NCI-H1694 treated with DMSO at 0.1 percent for 48 hours (cell line): ENCODE measurements at regions not wholly inside any gene's neighbourhood (a gene's known extent, or its start where the extent isn't known, plus 50 kb on each side); places are given as distances from the start of the nearest gene placed in this dataset.

Experiments
- DNase-seq: peaks from one replicate; lab custom pipeline; 2025; lab: John Stamatoyannopoulos, UW

GRCh38 chr6:169890901-169891300 is 139.5 kb downstream of the ERMARD start:
- DNase-seq: no peak

DNA sequence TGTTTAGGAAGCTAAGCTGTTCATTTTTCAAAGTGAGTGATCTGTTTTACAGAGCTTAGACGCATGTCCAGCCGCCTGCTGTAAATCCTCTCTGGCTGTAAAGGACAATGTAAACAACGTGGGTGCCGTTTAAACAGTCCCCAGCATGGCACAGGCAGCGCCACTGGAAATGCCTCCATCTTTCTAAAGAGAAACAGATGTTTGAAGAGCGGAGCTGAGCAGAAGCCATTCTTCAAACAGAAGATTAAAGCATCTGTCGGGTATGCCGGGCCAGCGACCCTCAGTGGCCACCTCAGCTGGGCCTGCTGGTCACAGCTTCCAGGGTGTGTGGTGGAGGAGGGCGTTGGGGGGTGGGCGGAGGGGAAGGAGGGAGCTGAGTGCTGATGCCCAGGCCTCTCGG is 138.6 kb downstream of the ERMARD start:
- DNase-seq: no peak

GRCh38 chr6:169887529-169888140 is 136.2 kb downstream of the ERMARD start:
- DNase-seq: no peak

DNA sequence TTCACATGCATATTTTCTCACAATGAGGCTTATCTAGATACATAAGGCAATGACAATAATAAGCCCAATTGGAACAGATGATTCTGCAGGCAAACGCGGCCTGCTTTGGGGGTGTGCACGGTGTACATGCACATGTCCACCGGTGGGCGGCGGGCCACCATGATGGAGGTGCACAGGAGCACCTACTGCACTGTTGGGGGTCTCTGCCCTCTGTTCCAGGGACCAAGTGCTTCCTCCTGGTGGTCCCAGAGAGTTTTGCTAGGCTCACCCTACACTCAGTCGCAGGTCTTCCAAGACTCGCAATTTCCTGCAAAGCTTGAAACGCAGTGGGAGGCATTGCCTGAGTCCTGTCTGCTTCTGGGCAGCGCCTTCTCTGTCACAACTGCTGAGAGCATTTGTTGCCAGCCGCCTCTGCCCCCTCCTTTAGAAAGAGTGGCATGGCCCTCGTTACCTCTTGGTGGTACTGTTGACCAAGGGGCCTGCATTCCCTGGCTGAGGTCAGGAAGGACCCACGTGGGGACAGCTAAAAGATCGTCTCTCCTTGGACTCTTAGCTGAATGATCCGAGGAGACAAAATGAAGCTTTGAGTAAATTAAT is 135.3 kb downstream of the ERMARD start:
- DNase-seq: no peak

- no peak for DNase-seq
Measured at GRCh38 chr6:169885831-169886230, 134.4 kb downstream of the ERMARD start.

GRCh38 chr6:169885131-169885530 is 133.7 kb downstream of the ERMARD start:
- no peak for DNase-seq

GRCh38 chr6:169884158-169884557 is 132.7 kb downstream of the ERMARD start:
- no peak for DNase-seq

DNA sequence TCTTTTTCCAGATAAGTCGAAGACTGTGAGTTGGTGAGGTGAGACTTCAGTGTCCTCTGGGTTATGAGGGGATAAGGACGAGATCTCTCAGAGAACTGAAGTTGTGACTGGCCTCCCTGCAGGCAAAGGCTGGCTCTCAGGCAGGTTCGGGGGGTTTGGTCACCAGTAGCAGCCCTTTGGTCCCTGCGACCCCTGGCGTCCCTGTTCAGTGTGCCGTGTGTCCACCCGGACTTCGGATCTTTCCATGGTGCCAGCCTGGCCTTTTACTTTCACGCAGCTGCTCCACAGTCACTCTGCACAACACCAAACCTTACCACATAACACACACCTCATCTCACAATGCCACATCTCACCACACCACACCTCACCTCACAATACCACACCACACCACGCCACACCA is 131.9 kb downstream of the ERMARD start:
- no peak for DNase-seq

- DNase-seq: no peak
Measured at GRCh38 chr6:169881976-169882375, 130.6 kb downstream of the ERMARD start.

GRCh38 chr6:169881398-169881797 is 130.0 kb downstream of the ERMARD start:
- DNase-seq: no peak

DNA sequence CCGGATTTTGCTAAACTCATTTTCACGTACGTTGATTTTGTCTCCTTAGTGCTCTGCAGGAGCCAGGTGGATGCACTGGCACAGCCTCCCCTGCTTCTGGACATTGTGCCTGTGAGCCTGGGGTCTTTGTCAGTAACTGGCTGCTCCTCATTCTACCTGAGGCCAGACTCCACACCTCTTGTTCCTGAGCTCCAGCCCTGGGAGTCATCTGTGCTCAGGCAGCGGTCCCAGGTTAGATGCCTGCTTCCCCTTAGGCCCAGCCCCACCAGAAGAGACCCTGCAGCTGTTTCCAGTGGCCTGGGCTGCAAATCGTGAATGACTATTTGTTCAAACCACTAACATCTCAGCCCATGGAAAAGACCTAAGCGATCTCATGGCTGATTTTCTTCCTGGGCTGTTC is 129.1 kb downstream of the ERMARD start:
- DNase-seq: no peak

- no peak for DNase-seq
Measured at GRCh38 chr6:169869301-169869700, 117.9 kb downstream of the ERMARD start.

GRCh38 chr6:169868458-169868857 is 117.0 kb downstream of the ERMARD start:
- DNase-seq: no peak

DNA sequence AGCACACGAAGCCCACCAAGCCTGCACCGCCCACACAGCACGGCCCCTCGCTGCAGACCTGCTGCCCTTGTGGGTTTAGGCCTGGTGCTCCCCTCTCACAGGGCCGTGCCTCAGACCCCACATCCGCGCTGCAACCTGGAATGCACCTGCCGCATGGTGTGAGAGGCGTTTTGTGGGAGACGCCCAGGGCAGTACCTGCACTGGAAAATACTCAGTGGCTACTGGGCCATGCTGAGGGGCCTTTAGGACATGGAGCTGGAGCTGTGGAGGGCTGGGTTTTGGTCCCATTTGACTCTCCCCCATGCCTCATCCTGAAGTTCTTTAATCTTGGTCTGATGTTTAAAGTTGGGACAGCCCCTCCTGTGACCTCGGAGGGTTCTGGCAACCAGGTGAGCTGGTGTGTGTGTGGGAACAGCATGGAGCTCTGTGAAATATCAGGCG is 116.3 kb downstream of the ERMARD start:
- no peak for DNase-seq

DNA sequence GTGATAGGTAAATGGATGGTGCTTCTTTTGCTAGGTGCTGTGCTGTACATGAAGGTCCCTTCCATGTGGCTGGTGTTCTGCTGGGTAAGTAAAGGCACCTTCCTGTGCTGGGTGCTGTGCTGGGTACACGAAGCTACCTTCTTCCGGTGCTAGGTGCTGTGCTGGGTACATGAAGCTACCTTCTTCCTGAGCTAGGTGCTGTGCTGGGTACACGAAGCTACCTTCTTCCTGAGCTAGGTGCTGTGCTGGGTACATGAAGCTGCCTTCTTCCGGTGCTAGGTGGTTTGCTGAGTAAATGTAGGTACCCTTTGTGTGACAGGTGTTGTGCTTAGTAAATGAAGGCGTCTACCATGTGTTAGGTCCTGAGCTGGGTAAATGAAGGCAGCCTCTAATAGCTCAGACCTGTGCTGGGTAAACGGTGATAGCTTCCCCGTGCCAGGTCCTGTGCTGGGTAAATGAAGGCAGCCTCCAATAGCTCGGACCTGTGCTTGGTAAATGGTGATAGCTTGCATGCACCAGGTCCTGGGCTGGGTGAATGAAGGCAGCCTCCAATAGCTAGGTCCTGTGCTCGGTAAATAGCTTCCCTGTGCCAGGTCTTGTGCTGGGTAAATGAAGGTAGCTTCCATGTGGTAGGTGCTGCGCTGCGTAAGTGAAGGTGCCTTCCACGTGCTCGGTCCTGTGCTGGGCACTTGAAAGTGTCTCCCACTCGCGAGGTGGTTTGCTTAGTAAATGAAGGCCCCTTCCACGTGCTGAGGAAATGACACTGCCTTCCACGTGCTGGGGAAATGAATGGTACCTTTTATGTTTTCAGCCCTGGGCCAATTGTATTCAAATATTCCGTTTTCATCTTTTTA is 115.5 kb downstream of the ERMARD start:
- no peak for DNase-seq

DNA sequence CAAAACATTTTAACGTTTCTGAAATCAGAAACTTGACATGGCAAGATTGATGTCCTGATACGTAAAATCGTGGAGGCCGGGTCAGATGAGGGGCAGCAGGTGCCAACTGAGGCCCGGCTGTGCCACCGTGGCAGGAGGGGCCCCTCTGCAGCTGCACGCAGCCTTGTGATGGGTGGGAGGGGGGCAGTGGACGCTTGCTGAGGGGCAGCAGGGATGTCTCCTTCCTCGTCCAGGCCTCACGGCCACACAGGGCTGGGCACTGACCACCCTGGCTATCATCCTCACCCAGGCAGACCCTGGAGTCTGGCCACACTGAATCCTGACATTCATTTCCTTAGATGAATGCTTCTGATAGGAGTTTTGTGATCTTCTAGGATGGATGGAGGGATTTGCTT is 114.7 kb downstream of the ERMARD start:
- no peak for DNase-seq

GRCh38 chr6:169865346-169866139 is 114.1 kb downstream of the ERMARD start:
- DNase-seq: no peak

DNA sequence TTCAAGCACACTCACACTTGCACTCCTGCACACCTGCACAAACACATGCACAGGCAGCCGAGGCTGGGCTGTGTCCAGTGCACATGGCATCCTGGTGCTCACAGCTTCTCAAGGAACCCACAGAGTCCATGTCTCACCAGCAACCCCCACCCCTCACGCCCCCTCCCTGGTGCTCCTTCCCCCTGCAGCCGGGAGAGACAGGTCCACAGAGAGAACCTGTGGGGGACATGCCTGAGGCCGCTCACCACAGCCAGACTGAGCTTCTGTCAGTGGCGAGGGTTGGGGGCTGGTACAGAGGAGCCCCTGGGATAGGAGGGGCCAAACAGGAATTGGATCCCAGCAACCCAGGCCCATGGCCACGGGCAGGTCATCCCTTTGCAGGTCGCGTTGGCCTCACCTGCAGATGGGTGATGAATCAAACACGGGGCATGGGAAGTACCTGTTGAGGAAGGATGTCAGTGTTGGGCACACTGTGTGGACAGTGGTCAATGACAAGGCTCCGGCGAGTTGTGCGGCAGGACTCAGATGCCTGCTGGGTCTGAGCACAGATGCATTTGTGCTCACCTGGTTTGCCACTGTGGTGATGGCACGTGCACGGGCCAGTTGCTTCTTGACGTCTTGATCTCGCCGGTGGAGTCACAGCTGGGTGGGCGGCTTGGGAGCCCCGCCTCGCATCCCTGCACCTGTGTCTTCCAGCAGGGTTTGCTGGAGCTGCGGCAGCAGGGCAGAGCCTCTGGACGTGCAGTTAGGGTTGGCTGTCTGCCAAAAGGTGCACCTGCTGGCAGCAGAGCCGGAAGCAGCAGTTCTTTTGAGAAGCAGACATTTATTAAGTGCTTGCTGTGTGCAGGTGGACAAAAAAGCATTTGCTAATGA is 113.0 kb downstream of the ERMARD start:
- no peak for DNase-seq

DNA sequence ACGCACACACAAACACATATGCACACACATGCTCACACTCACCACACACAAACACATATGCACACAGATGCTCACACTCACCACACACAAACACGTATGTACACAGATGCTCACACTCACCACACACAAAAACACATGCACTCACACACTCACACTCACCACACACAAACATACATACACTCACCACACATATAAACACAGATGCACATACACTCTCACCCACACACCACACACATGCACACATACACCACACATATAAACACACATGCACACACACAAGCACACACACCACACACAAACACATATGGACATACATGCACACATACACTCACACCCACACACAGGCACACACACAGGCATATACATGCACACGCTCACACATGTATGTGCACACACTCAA is 112.3 kb downstream of the ERMARD start:
- DNase-seq: no peak

GRCh38 chr6:169862892-169863525 is 111.6 kb downstream of the ERMARD start:
- no peak for DNase-seq
